H1 (cell line): ENCODE measurements at regions not wholly inside any gene's neighbourhood (a gene's known extent, or its start where the extent isn't known, plus 50 kb on each side); places are given as distances from the start of the nearest gene placed in this dataset.

Source experiments
- CTCF ChIA-PET: fragments of 300-600 bp; sonication (Branson Sonifier 250); formaldehyde crosslinking; loops from one replicate; lab custom pipeline; 2021; ENCODE audit not compliant: partially characterized antibody; lab: Charles Lee
- POLR2A ChIA-PET: fragments of 300-600 bp; sonication (Branson Sonifier 250); formaldehyde crosslinking; loops from one replicate; lab custom pipeline; 2021; ENCODE audit warnings: inconsistent platforms; ENCODE audit not compliant: partially characterized antibody; lab: Charles Lee
- DNase-seq, 2 experiments: peaks; one replicate each; pipeline versions ENCODE4 v3.0.0 to v3.0.0-alpha.2; 2010 to 2022; ENCODE audit warnings: low spot score in 2 of 2, low read depth in 1 of 2, mixed read lengths in 1 of 2
- FAIRE-seq: peaks from 2 replicates; lab custom pipeline; 2011; peaks lifted over from hg19 to GRCh38; lab: Jason Lieb, UNC
- H2AFZ ChIP-seq: 2 replicates; pipeline ENCODE4 v1.8.1; 2012; ENCODE audit warnings: low read length, inconsistent platforms
- H2AK5ac ChIP-seq: 2 replicates; pipeline ENCODE4 v1.6.1; 2013; ENCODE audit warnings: low read depth, low read length
- H2BK120ac ChIP-seq: replicated peaks from 2 replicates; pipeline ENCODE3; 2013; ENCODE audit warnings: low read depth, low read length, inconsistent platforms
- H2BK12ac ChIP-seq: 2 replicates; pipeline ENCODE4 v1.6.1; 2013; ENCODE audit warnings: low read depth, low read length
- H2BK15ac ChIP-seq: 2 replicates; pipeline ENCODE4 v1.6.1; 2013; ENCODE audit warnings: low read length
- H2BK20ac ChIP-seq: 2 replicates; pipeline ENCODE4 v1.6.1; 2013; ENCODE audit warnings: low read length
- H2BK5ac ChIP-seq: 2 replicates; pipeline ENCODE4 v1.6.1; 2013; ENCODE audit warnings: low read depth, low read length
- H3K14ac ChIP-seq: 2 replicates; pipeline ENCODE4 v1.6.1; 2013; ENCODE audit warnings: inconsistent platforms; ENCODE audit not compliant: insufficient read length
- H3K18ac ChIP-seq: 2 replicates; pipeline ENCODE4 v1.6.1; 2013; ENCODE audit warnings: low read length; ENCODE audit errors: extremely low read depth
- H3K23ac ChIP-seq: 2 replicates; pipeline ENCODE4 v1.6.1; 2013; ENCODE audit warnings: inconsistent platforms; ENCODE audit not compliant: insufficient read length
- H3K23me2 ChIP-seq: 2 replicates; pipeline ENCODE4 v1.6.1; 2013; ENCODE audit warnings: low read depth, low read length
- H3K27ac ChIP-seq: 2 replicates; pipeline ENCODE4 v1.6.1; 2011; ENCODE audit warnings: low read depth, low read length, inconsistent platforms
- H3K27me3 ChIP-seq, 4 experiments: replicated peaks in 1 of 4; 1 replicate in 1 of 4; 2 replicates in 3 of 4; pipeline versions ENCODE4 v1.6.1 to v1.8.1; 2011 to 2013; ENCODE audit warnings: low read length in 3 of 4, mild to moderate bottlenecking in 3 of 4, inconsistent platforms in 2 of 4, mixed read lengths in 2 of 4, moderate library complexity in 1 of 4; ENCODE audit not compliant: control insufficient read depth in 3 of 4, insufficient read depth in 3 of 4; ENCODE audit errors: extremely low read depth in 1 of 4
- H3K36me3 ChIP-seq, 4 experiments: 2 replicates each; pipeline versions ENCODE4 v1.6.1 to v1.8.1; 2011 to 2013; ENCODE audit warnings: mild to moderate bottlenecking in 4 of 4, low read length in 3 of 4, moderate library complexity in 2 of 4, control low read depth in 1 of 4, inconsistent platforms in 1 of 4; ENCODE audit not compliant: insufficient read depth in 4 of 4, control insufficient read depth in 2 of 4
- H3K4ac ChIP-seq: replicated peaks from 2 replicates; pipeline ENCODE3; 2013; ENCODE audit warnings: low read length, low read depth, mixed read lengths, inconsistent platforms; ENCODE audit not compliant: insufficient read length
- H3K4me1 ChIP-seq, 4 experiments: replicated peaks in 1 of 4; 1 replicate in 1 of 4; 2 replicates in 3 of 4; pipeline versions ENCODE4 v1.6.1 to v1.8.1; 2011 to 2013; ENCODE audit warnings: low read length in 3 of 4, inconsistent platforms in 2 of 4, mixed read lengths in 1 of 4; ENCODE audit not compliant: insufficient read depth in 4 of 4, control insufficient read depth in 3 of 4
- H3K4me2 ChIP-seq, 2 experiments: 2 replicates each; pipeline versions ENCODE4 v1.6.1 to v1.8.1; 2011 to 2013; ENCODE audit warnings: low read depth in 2 of 2, low read length in 2 of 2, control low read depth in 1 of 2, inconsistent platforms in 1 of 2, mild to moderate bottlenecking in 1 of 2; ENCODE audit not compliant: insufficient read depth in 1 of 2
- H3K4me3 ChIP-seq, 4 experiments: fragments of 200-600, 300-600 bp in 1 of 4; sonication (generic), shearing (Covaris generic), sonication (Bioruptor Twin) in 1 of 4; 2 replicates each; pipeline versions ENCODE4 v1.5.1 to v1.8.1; 2011 to 2016; ENCODE audit warnings: low read length in 4 of 4, low read depth in 3 of 4, control low read depth in 2 of 4, inconsistent platforms in 2 of 4, mild to moderate bottlenecking in 2 of 4, mixed read lengths in 1 of 4, moderate library complexity in 1 of 4; ENCODE audit not compliant: insufficient read depth in 2 of 4; ENCODE audit errors: extremely low read depth in 1 of 4
- H3K56ac ChIP-seq: replicated peaks from 2 replicates; pipeline ENCODE3; 2013; ENCODE audit warnings: low read depth, mild to moderate bottlenecking, mixed read lengths, low read length, inconsistent platforms; ENCODE audit not compliant: insufficient read length
- H3K79me1 ChIP-seq: 2 replicates; pipeline ENCODE4 v1.6.1; 2013; ENCODE audit warnings: low read depth, low read length, control low read depth
- H3K79me2 ChIP-seq, 2 experiments: 2 replicates each; pipeline versions ENCODE4 v1.6.1 to v1.8.1; 2012 to 2013; ENCODE audit warnings: low read length in 2 of 2, mild to moderate bottlenecking in 2 of 2, inconsistent platforms in 1 of 2; ENCODE audit not compliant: insufficient read depth in 2 of 2, control insufficient read depth in 1 of 2
- H3K9ac ChIP-seq, 4 experiments: replicated peaks in 1 of 4; 1 replicate in 1 of 4; 2 replicates in 3 of 4; pipeline versions ENCODE4 v1.6.1 to v1.8.1; 2011 to 2013; ENCODE audit warnings: low read depth in 3 of 4, low read length in 3 of 4, control low read depth in 2 of 4, mild to moderate bottlenecking in 2 of 4, moderate library complexity in 2 of 4, inconsistent platforms in 1 of 4; ENCODE audit errors: extremely low read depth in 1 of 4
- H3K9me3 ChIP-seq, 2 experiments: 2 replicates each; pipeline versions ENCODE4 v1.6.1 to v1.8.1; 2012 to 2013; ENCODE audit warnings: mild to moderate bottlenecking in 2 of 2, moderate library complexity in 2 of 2, control low read depth in 1 of 2, inconsistent platforms in 1 of 2, low read depth in 1 of 2, low read length in 1 of 2, mixed read lengths in 1 of 2; ENCODE audit not compliant: insufficient read depth in 2 of 2
- H4K20me1 ChIP-seq, 2 experiments: replicated peaks in 1 of 2; 2 replicates each; pipeline versions ENCODE3 to v1.8.1; 2011 to 2013; ENCODE audit warnings: inconsistent platforms in 2 of 2, low read length in 2 of 2, mild to moderate bottlenecking in 1 of 2; ENCODE audit not compliant: insufficient read depth in 2 of 2, control insufficient read depth in 1 of 2
- H4K5ac ChIP-seq: 2 replicates; pipeline ENCODE4 v1.6.1; 2013; ENCODE audit warnings: low read length, low read depth, mixed read lengths, inconsistent platforms; ENCODE audit not compliant: insufficient read length
- H4K8ac ChIP-seq: 2 replicates; pipeline ENCODE4 v1.8.0; 2013; ENCODE audit warnings: mild to moderate bottlenecking, moderate library complexity, low read length, inconsistent platforms; ENCODE audit not compliant: insufficient read depth; ENCODE audit errors: extremely low read depth
- H4K91ac ChIP-seq: replicated peaks from 2 replicates; pipeline ENCODE3; 2013; ENCODE audit warnings: low read length, mixed read lengths, inconsistent platforms; ENCODE audit not compliant: insufficient read length
- BACH1 ChIP-seq: IDR thresholded peaks from 2 replicates; pipeline ENCODE4 v1.6.1; 2012; ENCODE audit warnings: low read length, improper control_type of control experiment
- E2F6 ChIP-seq: IDR thresholded peaks from 2 replicates; pipeline ENCODE4 v1.6.1; 2012; ENCODE audit warnings: inconsistent platforms
- EZH2 ChIP-seq: fragments of 200-600 bp; sonication (generic); IDR thresholded peaks from 2 replicates; pipeline ENCODE4 v1.7.1; 2012; ENCODE audit warnings: low read depth, mild to moderate bottlenecking, moderate library complexity, low read length, inconsistent platforms; ENCODE audit not compliant: severe bottlenecking
- KDM1A ChIP-seq: fragments of 200-600, 300-600 bp; sonication (generic); IDR thresholded peaks from 2 replicates; pipeline ENCODE4 v1.7.1; 2016; ENCODE audit warnings: mild to moderate bottlenecking, low read length, borderline replicate concordance
- SIRT6 ChIP-seq: IDR thresholded peaks from one replicate; pipeline ENCODE4 v1.7.1; 2012; ENCODE audit warnings: low read length, inconsistent platforms
- SP2 ChIP-seq: IDR thresholded peaks from 2 replicates; pipeline ENCODE4 v1.6.1; 2012; ENCODE audit warnings: mild to moderate bottlenecking, low read length, inconsistent platforms
- ZNF274 ChIP-seq: IDR thresholded peaks from 2 replicates; pipeline ENCODE4 v1.7.0; 2012; ENCODE audit warnings: low read length, borderline replicate concordance; ENCODE audit errors: extremely low read depth
- WGBS, 2 experiments: shearing (Covaris generic) in 1 of 2; methylation state at CpG; one replicate each; pipeline versions ENCODE4 v1.1.6 to v1.1.7; 2013 to 2015; ENCODE audit warnings: low lambda C conversion rate in 2 of 2, mixed read lengths in 2 of 2, inconsistent platforms in 1 of 2, low coverage in 1 of 2, missing lambda C conversion rate in 1 of 2; ENCODE audit not compliant: insufficient replicate concordance in 2 of 2, insufficient coverage in 1 of 2, insufficient read length in 1 of 2; ENCODE audit errors: extremely low coverage in 1 of 2, missing lambda C conversion rate in 1 of 2; 5-methylcytosine and 5-hydroxymethylcytosine counted together

GRCh38 chr16:55217392-55217791, 106.6 kb upstream of the IRX6 start:
- 100% methylated on average over 2 of the region's 2 CpGs; no CpG with 5 or more reads in 1 of the 2 experiments for WGBS, 2 experiments
- TF ChIP-seq E2F6 (no peak), KDM1A (no peak), SP2 (no peak), ZNF274 (no peak), EZH2 (no peak), SIRT6 (no peak), BACH1 (no peak)

More at GRCh38 chr16:55217392-55217791, 106.6 kb upstream of the IRX6 start:
- Histone ChIP-seq H3K4me2 (no peak overlapping the region), H2BK5ac (no peak overlapping the region), H3K36me3 (no peaks in the 10 kb centered on the region), H2BK120ac (no peak overlapping the region), H3K27ac (no peak overlapping the region), H3K4me1 (no peaks in the 10 kb centered on the region), H4K20me1 (no peaks in the 10 kb centered on the region), H3K56ac (no peak overlapping the region), H3K9me3 (no peaks in the 10 kb centered on the region), H3K23ac (no peak overlapping the region), H4K91ac (no peak overlapping the region), H2AK5ac (no peak overlapping the region), H4K5ac (no peak overlapping the region), H2BK20ac (no peak overlapping the region), H3K27me3 (no peaks in the 10 kb centered on the region), H3K4ac (no peak overlapping the region), H3K4me3 (no peak overlapping the region), H3K79me2 (no peaks in the 10 kb centered on the region), H3K23me2 (no peaks in the 10 kb centered on the region; the same call in 1 of the 2 replicates), H4K8ac (no peak overlapping the region), H2AFZ (no peak overlapping the region), H3K18ac (no peak overlapping the region), H2BK15ac (0 out of 2 replicates have a peak overlapping the region, but pooled peaks have one; percentile 16), H3K79me1 (no peaks in the 10 kb centered on the region), H3K14ac (no peak overlapping the region), H2BK12ac (no peak overlapping the region), H3K9ac (no peak overlapping the region)
- FAIRE-seq (no peak), DNase-seq (no peak)
- POLR2A ChIA-PET, result no interaction called here
- CTCF ChIA-PET, result interaction anchor here (0.8 kb wide), 1 partner anchor 10 kb away, joined by 3 read pairs; no protein-coding TSS in a partner anchor
